ENCODE measurements at regions not wholly inside any gene's neighbourhood (a gene's known extent, or its start where the extent isn't known, plus 50 kb on each side); places are given as distances from the start of the nearest gene placed in this dataset.

- no peaks in the 10 kb centered on the region for H3K4me1 ChIP-seq (ENCODE audit: insufficient read depth, low read length)
- TF ChIP-seq EZH2 (IDR thresholded peaks at IDR 0.05; ENCODE audit: borderline replicate concordance, low read depth, low read length, severe bottlenecking), result no peak
- TF ChIP-seq, protein P1, sequence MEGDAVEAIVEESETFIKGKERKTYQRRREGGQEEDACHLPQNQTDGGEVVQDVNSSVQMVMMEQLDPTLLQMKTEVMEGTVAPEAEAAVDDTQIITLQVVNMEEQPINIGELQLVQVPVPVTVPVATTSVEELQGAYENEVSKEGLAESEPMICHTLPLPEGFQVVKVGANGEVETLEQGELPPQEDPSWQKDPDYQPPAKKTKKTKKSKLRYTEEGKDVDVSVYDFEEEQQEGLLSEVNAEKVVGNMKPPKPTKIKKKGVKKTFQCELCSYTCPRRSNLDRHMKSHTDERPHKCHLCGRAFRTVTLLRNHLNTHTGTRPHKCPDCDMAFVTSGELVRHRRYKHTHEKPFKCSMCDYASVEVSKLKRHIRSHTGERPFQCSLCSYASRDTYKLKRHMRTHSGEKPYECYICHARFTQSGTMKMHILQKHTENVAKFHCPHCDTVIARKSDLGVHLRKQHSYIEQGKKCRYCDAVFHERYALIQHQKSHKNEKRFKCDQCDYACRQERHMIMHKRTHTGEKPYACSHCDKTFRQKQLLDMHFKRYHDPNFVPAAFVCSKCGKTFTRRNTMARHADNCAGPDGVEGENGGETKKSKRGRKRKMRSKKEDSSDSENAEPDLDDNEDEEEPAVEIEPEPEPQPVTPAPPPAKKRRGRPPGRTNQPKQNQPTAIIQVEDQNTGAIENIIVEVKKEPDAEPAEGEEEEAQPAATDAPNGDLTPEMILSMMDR (IDR thresholded peaks at IDR 0.05; ENCODE audit: borderline replicate concordance, extremely low read depth, low read length, poor library complexity, severe bottlenecking), result no peak
- ATAC-seq (ENCODE audit: insufficient read depth, low read depth), result no peak
- no peak for DNase-seq
- no peak overlapping the region for H2AFZ ChIP-seq (ENCODE audit: low read depth, low read length)
- H3K27ac ChIP-seq (ENCODE audit: low read length), result no peak overlapping the region
- no peaks in the 10 kb centered on the region for H3K36me3 ChIP-seq (ENCODE audit: insufficient read depth, low read length)
- no peaks in the 10 kb centered on the region for H3K9me3 ChIP-seq (ENCODE audit: insufficient read depth, low read length, severe bottlenecking)
- no peak overlapping the region for H3K4me2 ChIP-seq (ENCODE audit: insufficient read depth, low read length)
- H3K27me3 ChIP-seq (ENCODE audit: insufficient read depth, low read length, poor library complexity), result no peaks in the 10 kb centered on the region
- no peak overlapping the region for H3K4me3 ChIP-seq (ENCODE audit: low read depth in 1 of 2, low read length in 2 of 2)
- H3K79me2 ChIP-seq (ENCODE audit: insufficient read depth, low read length), result no peaks in the 10 kb centered on the region
- no peaks in the 10 kb centered on the region for H4K20me1 ChIP-seq (ENCODE audit: insufficient read depth, low read length)
- no peak overlapping the region for H3K9ac ChIP-seq (ENCODE audit: low read depth, low read length)
Observed at GRCh38 chr5:61970218-61970617, 335.8 kb upstream of the KIF2A start.

DNA sequence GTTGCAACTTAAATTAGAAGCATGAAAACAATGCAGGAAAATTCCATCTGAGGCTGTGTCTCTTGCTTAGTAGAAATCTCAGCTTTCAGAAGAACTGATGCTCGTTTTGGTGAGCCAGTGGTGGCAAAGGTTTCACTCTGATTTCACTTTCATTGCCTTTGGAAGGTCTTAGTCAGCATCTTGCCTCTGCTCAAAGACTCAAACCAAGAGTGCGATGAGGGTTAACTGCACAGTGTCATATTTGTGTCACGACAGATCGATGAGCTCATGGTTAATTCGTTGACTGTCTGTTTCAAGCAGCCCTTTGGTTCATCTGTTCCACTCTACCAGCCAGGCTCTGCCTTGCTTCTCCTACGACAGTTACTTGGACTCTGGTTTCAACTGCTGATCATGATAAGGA, 331.3 kb upstream of the KIF2A start:
- no peak for ATAC-seq (ENCODE audit: insufficient read depth, low read depth)

DNA sequence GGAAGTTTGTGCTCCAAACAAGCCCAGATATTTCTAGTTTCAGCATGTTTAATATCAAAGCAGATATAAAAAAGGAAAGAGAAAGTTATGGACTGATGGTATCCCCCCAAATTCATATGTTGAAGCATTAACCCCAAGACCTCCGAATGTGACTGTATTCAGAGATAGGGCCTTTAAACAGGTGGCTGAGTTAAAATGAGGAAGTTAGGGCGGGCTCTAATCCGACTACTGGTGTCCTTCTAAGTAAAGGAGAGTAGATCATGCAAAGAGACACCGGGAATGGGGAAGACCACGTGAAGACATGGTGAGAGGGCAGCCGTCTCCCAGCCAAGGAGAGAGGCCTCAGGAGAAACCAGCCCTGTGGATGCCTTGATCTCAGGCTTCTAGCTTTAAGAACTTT, 324.1 kb upstream of the KIF2A start:
- no peak overlapping the region for H2AFZ ChIP-seq (ENCODE audit: low read depth, low read length)
- H3K4me2 ChIP-seq (ENCODE audit: insufficient read depth, low read length), result no peak overlapping the region
- no peak overlapping the region for H3K27ac ChIP-seq (ENCODE audit: low read length)
- H3K9me3 ChIP-seq (ENCODE audit: insufficient read depth, low read length, severe bottlenecking), result no peaks in the 10 kb centered on the region
- no peak overlapping the region for H3K9ac ChIP-seq (ENCODE audit: low read depth, low read length)
- no peaks in the 10 kb centered on the region for H3K36me3 ChIP-seq (ENCODE audit: insufficient read depth, low read length)
- no peaks in the 10 kb centered on the region for H3K27me3 ChIP-seq (ENCODE audit: insufficient read depth, low read length, poor library complexity)
- H3K79me2 ChIP-seq (ENCODE audit: insufficient read depth, low read length), result no peaks in the 10 kb centered on the region
- H4K20me1 ChIP-seq (ENCODE audit: insufficient read depth, low read length), result no peaks in the 10 kb centered on the region
- H3K4me1 ChIP-seq (ENCODE audit: insufficient read depth, low read length), result no peaks in the 10 kb centered on the region
- DNase-seq (no peak), ATAC-seq (ENCODE audit: insufficient read depth, low read depth) (no peak)
- TF ChIP-seq, protein P1 (IDR thresholded peaks at IDR 0.05; ENCODE audit: borderline replicate concordance, extremely low read depth, low read length, poor library complexity, severe bottlenecking), result no peak
- no peak for TF ChIP-seq EZH2 (IDR thresholded peaks at IDR 0.05; ENCODE audit: borderline replicate concordance, low read depth, low read length, severe bottlenecking)
- no peak overlapping the region for H3K4me3 ChIP-seq (ENCODE audit: low read depth in 1 of 2, low read length in 2 of 2)

More for the DNA sequence above, 331.3 kb upstream of the KIF2A start:
- no peak overlapping the region for H3K9ac ChIP-seq (ENCODE audit: low read depth, low read length)
- H3K27ac ChIP-seq (ENCODE audit: low read length), result no peak overlapping the region
- no peaks in the 10 kb centered on the region for H3K9me3 ChIP-seq (ENCODE audit: insufficient read depth, low read length, severe bottlenecking)
- no peaks in the 10 kb centered on the region for H4K20me1 ChIP-seq (ENCODE audit: insufficient read depth, low read length)
- H2AFZ ChIP-seq (ENCODE audit: low read depth, low read length), result no peak overlapping the region
- H3K4me1 ChIP-seq (ENCODE audit: insufficient read depth, low read length), result no peaks in the 10 kb centered on the region
- H3K36me3 ChIP-seq (ENCODE audit: insufficient read depth, low read length), result no peaks in the 10 kb centered on the region
- TF ChIP-seq, protein P1 (IDR thresholded peaks at IDR 0.05; ENCODE audit: borderline replicate concordance, extremely low read depth, low read length, poor library complexity, severe bottlenecking), result no peak
- no peak for TF ChIP-seq EZH2 (IDR thresholded peaks at IDR 0.05; ENCODE audit: borderline replicate concordance, low read depth, low read length, severe bottlenecking)
- no peaks in the 10 kb centered on the region for H3K79me2 ChIP-seq (ENCODE audit: insufficient read depth, low read length)
- DNase-seq, result no peak
- H3K4me3 ChIP-seq (ENCODE audit: low read depth in 1 of 2, low read length in 2 of 2), result no peak overlapping the region
- no peaks in the 10 kb centered on the region for H3K27me3 ChIP-seq (ENCODE audit: insufficient read depth, low read length, poor library complexity)
- no peak overlapping the region for H3K4me2 ChIP-seq (ENCODE audit: insufficient read depth, low read length)

GRCh38 chr5:61991430-61991829, 314.6 kb upstream of the KIF2A start:
- no peak for TF ChIP-seq EZH2 (IDR thresholded peaks at IDR 0.05; ENCODE audit: borderline replicate concordance, low read depth, low read length, severe bottlenecking)
- TF ChIP-seq, protein P1 (IDR thresholded peaks at IDR 0.05; ENCODE audit: borderline replicate concordance, extremely low read depth, low read length, poor library complexity, severe bottlenecking), result no peak
- ATAC-seq (ENCODE audit: insufficient read depth, low read depth), result no peak
- no peak overlapping the region for H3K4me2 ChIP-seq (ENCODE audit: insufficient read depth, low read length)
- DNase-seq, result no peak
- no peak overlapping the region for H3K9ac ChIP-seq (ENCODE audit: low read depth, low read length)
- no peaks in the 10 kb centered on the region for H3K4me1 ChIP-seq (ENCODE audit: insufficient read depth, low read length)
- H3K36me3 ChIP-seq (ENCODE audit: insufficient read depth, low read length), result no peaks in the 10 kb centered on the region
- H3K27ac ChIP-seq (ENCODE audit: low read length), result no peak overlapping the region
- H2AFZ ChIP-seq (ENCODE audit: low read depth, low read length), result no peak overlapping the region
- H4K20me1 ChIP-seq (ENCODE audit: insufficient read depth, low read length), result no peaks in the 10 kb centered on the region
- no peaks in the 10 kb centered on the region for H3K27me3 ChIP-seq (ENCODE audit: insufficient read depth, low read length, poor library complexity)
- H3K9me3 ChIP-seq (ENCODE audit: insufficient read depth, low read length, severe bottlenecking), result no peaks in the 10 kb centered on the region
- no peaks in the 10 kb centered on the region for H3K79me2 ChIP-seq (ENCODE audit: insufficient read depth, low read length)
- H3K4me3 ChIP-seq (ENCODE audit: low read depth in 1 of 2, low read length in 2 of 2), result no peak overlapping the region
